ENCODE measurements at regions not wholly inside any gene's neighbourhood (a gene's known extent, or its start where the extent isn't known, plus 50 kb on each side); places are given as distances from the start of the nearest gene placed in this dataset.

DNA sequence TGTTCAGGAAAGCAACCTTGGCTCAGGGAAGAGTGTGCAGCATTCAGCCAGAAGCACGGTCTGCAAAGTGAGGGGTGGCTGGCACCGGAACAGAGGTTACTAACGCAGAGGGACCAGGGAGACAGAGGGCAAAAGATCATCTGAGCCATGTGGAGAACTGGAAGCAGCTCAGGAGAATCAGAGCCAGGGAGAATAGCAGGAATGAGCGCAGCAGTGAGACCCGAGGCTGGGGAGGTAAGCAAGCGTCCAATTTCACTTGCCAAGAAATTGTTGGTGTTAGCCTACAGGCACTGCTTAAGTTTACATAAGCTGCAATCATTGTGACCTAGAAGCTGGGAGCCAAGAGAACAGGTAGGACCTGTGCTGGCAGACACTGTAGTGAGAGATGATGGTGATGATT is 372.6 kb upstream of the POU3F3 start:
- no peak for TF ChIP-seq CTCF (IDR thresholded peaks at IDR 0.05; ENCODE audit: insufficient read depth, low read length, poor library complexity, severe bottlenecking)
- TF ChIP-seq EZH2phosphoT487 (conservative IDR thresholded peaks at IDR 0.05; ENCODE audit: low read length): no peak
